Caco-2 (cell line): ENCODE measurements at regions not wholly inside any gene's neighbourhood (a gene's known extent, or its start where the extent isn't known, plus 50 kb on each side); places are given as distances from the start of the nearest gene placed in this dataset.

Experiments
- BruUV-seq: library from RNA; stranded (reverse); fragments of 400-500 nt; replicated peaks from 2 replicates; lab custom pipeline; 2021; lab: Mats Ljungman, UMichigan
- CTCF ChIA-PET: fragments of 300-600 bp; sonication (Branson Sonifier 250); formaldehyde crosslinking; loops from one replicate; lab custom pipeline; 2022; ENCODE audit warnings: antibody characterized with exemption; lab: Charles Lee
- POLR2A ChIA-PET: fragments of 300-600 bp; sonication (Branson Sonifier 250); formaldehyde crosslinking; loops from one replicate; lab custom pipeline; 2022; ENCODE audit warnings: antibody characterized with exemption; lab: Charles Lee
- DNase-seq, 2 experiments: peaks; one replicate each; pipeline versions ENCODE4 v3.0.0 to v3.0.0-alpha.2; 2020 to 2022
- H3K27me3 ChIP-seq: replicated peaks from 2 replicates; pipeline ENCODE4 v1.6.0; 2011; ENCODE audit warnings: low read length; ENCODE audit not compliant: control insufficient read depth, insufficient read depth
- H3K36me3 ChIP-seq: 2 replicates; pipeline ENCODE4 v1.5.1; 2011; ENCODE audit warnings: low read length; ENCODE audit not compliant: control insufficient read depth, insufficient read depth
- H3K4me1 ChIP-seq: fragments of 250-450 bp; sonication (Bioruptor Pico); 2 replicates; pipeline ENCODE4 v1.5.1; 2020; ENCODE audit warnings: mild to moderate bottlenecking
- H3K4me3 ChIP-seq: 2 replicates; pipeline ENCODE4 v1.5.1; 2011; ENCODE audit warnings: low read depth, mild to moderate bottlenecking, control low read depth, low read length
- H3K9me3 ChIP-seq: fragments of 250-450 bp; sonication (Bioruptor Pico); 2 replicates; pipeline ENCODE4 v1.5.1; 2020; ENCODE audit warnings: mild to moderate bottlenecking, moderate library complexity
- H3K27ac Mint-ChIP-seq: one replicate; pipeline ENCODE4 v1.8.0; 2022; ENCODE audit warnings: mixed read lengths; ENCODE audit not compliant: unreplicated experiment
- H3K27me3 Mint-ChIP-seq: one replicate; pipeline ENCODE4 v1.8.0; 2022; ENCODE audit warnings: mixed read lengths; ENCODE audit not compliant: insufficient read depth, unreplicated experiment
- H3K36me3 Mint-ChIP-seq: one replicate; pipeline ENCODE4 v1.8.0; 2022; ENCODE audit warnings: mild to moderate bottlenecking, mixed read lengths; ENCODE audit not compliant: insufficient read depth, unreplicated experiment
- H3K4me1 Mint-ChIP-seq: one replicate; pipeline ENCODE4 v1.8.0; 2022; ENCODE audit warnings: low read depth, mixed read lengths; ENCODE audit not compliant: unreplicated experiment
- H3K4me3 Mint-ChIP-seq: one replicate; pipeline ENCODE4 v1.8.0; 2022; ENCODE audit warnings: mild to moderate bottlenecking, moderate library complexity, mixed read lengths; ENCODE audit not compliant: unreplicated experiment
- H3K9me3 Mint-ChIP-seq: one replicate; pipeline ENCODE4 v1.8.0; 2022; ENCODE audit warnings: mixed read lengths; ENCODE audit not compliant: unreplicated experiment
- intact Hi-C: fragments of 100-400 bp; cut with micrococcal nuclease; formaldehyde crosslinking; loops from one replicate; pipeline ENCODE4 v1.10.0; 2022; ENCODE audit not compliant: unreplicated experiment
- TF ChIP-seq, protein P1 (sequence below), 2 experiments: fragments of 200-600 bp in 1 of 2; IDR thresholded peaks; 1 replicate in 1 of 2; 2 replicates in 1 of 2; pipeline versions ENCODE4 v1.5.1 to v1.8.0; 2011 to 2022; ENCODE audit warnings: antibody characterized with exemption in 1 of 2, control low read depth in 1 of 2, inconsistent platforms in 1 of 2, low read depth in 1 of 2, low read length in 1 of 2, mild to moderate bottlenecking in 1 of 2, moderate library complexity in 1 of 2; ENCODE audit not compliant: insufficient read depth in 1 of 2, severe bottlenecking in 1 of 2, unreplicated experiment in 1 of 2

DNA sequence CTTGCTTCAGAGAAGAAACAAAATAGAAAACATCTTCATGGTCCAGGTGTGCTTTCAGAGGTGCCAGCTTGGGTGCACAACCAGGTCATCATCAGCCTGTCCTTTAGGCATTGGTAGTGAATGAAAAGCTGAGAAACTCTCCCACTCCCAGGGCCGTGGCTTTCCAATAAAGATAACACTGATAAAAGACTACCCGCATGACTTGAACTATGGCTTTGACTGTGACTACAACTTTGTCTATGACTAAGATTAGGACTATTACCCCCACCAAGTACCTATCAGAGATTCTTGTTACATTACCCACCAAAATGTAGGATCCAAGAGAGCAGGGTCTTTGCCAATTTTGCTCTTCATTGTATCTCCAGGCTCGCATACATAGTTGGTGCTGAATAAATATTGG is 115.2 kb downstream of the EDEM1 start:
- Histone ChIP-seq H3K27me3 (no peaks in the 10 kb centered on the region), H3K4me1 (peaks cover 44% of the 10 kb centered on the region), H3K36me3 (no peaks in the 10 kb centered on the region), H3K9me3 (no peaks in the 10 kb centered on the region), H3K4me3 (no peak overlapping the region)
- no TSS peak for BruUV-seq
- CTCF ChIA-PET: no interaction called here
- TF ChIP-seq, protein P1, sequence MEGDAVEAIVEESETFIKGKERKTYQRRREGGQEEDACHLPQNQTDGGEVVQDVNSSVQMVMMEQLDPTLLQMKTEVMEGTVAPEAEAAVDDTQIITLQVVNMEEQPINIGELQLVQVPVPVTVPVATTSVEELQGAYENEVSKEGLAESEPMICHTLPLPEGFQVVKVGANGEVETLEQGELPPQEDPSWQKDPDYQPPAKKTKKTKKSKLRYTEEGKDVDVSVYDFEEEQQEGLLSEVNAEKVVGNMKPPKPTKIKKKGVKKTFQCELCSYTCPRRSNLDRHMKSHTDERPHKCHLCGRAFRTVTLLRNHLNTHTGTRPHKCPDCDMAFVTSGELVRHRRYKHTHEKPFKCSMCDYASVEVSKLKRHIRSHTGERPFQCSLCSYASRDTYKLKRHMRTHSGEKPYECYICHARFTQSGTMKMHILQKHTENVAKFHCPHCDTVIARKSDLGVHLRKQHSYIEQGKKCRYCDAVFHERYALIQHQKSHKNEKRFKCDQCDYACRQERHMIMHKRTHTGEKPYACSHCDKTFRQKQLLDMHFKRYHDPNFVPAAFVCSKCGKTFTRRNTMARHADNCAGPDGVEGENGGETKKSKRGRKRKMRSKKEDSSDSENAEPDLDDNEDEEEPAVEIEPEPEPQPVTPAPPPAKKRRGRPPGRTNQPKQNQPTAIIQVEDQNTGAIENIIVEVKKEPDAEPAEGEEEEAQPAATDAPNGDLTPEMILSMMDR (IDR thresholded peaks at IDR 0.05; ENCODE audit: insufficient read depth in 1 of 2, low read depth in 1 of 2, low read length in 1 of 2, severe bottlenecking in 1 of 2, unreplicated experiment in 1 of 2): no peak
- POLR2A ChIA-PET: no interaction called here
- Mint-ChIP-seq H3K36me3 (no peaks in the 10 kb centered on the region), H3K27ac (no peak overlapping the region), H3K9me3 (no peaks in the 10 kb centered on the region), H3K4me1 (peaks cover 39% of the 10 kb centered on the region), H3K4me3 (no peak overlapping the region), H3K27me3 (no peaks in the 10 kb centered on the region)
- DNase-seq: no peak
- intact Hi-C loops: loop anchor here (5.0 to 10.0 kb wide), 3 partner anchors 165 to 782 kb away; no protein-coding TSS in a partner anchor

DNA sequence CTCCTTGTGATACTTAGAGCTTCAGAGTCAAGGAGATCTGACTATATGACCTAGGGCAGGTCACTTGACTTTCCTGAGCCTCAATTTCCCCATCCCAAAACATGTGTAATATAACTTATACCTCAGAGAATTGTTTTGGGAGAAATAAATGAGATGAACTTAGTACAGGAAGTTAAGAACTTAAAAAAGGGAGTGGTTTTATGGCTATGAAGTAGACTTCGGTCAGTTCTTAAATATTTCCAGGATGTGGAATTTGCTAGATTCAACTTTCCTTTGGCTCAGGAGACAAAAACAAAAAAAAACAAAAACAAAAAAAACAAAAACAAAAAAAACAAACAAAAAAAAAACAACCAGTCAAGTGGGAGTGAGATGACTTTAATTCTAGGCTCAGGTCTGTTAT is 116.7 kb downstream of the EDEM1 start:
- BruUV-seq: no TSS peak
- no peak for DNase-seq
- CTCF ChIA-PET: no interaction called here
- Histone ChIP-seq H3K36me3 (no peaks in the 10 kb centered on the region), H3K4me3 (no peak overlapping the region), H3K9me3 (no peaks in the 10 kb centered on the region), H3K27me3 (no peaks in the 10 kb centered on the region), H3K4me1 (peaks cover 35% of the 10 kb centered on the region)
- H3K27ac Mint-ChIP-seq: peak overlapping the region; percentile 58
- POLR2A ChIA-PET: no interaction called here
- H3K27me3 Mint-ChIP-seq: no peaks in the 10 kb centered on the region
- H3K4me1 Mint-ChIP-seq: peaks cover 26% of the 10 kb centered on the region
- no peaks in the 10 kb centered on the region for H3K9me3 Mint-ChIP-seq
- H3K4me3 Mint-ChIP-seq: no peak overlapping the region
- no peaks in the 10 kb centered on the region for H3K36me3 Mint-ChIP-seq
- intact Hi-C loops: loop anchor here (2.0 to 10.0 kb wide), 6 partner anchors 77 to 781 kb away; no protein-coding TSS in a partner anchor
- TF ChIP-seq, protein P1 (IDR thresholded peaks at IDR 0.05; ENCODE audit: insufficient read depth in 1 of 2, low read depth in 1 of 2, low read length in 1 of 2, severe bottlenecking in 1 of 2, unreplicated experiment in 1 of 2): no peak

DNA sequence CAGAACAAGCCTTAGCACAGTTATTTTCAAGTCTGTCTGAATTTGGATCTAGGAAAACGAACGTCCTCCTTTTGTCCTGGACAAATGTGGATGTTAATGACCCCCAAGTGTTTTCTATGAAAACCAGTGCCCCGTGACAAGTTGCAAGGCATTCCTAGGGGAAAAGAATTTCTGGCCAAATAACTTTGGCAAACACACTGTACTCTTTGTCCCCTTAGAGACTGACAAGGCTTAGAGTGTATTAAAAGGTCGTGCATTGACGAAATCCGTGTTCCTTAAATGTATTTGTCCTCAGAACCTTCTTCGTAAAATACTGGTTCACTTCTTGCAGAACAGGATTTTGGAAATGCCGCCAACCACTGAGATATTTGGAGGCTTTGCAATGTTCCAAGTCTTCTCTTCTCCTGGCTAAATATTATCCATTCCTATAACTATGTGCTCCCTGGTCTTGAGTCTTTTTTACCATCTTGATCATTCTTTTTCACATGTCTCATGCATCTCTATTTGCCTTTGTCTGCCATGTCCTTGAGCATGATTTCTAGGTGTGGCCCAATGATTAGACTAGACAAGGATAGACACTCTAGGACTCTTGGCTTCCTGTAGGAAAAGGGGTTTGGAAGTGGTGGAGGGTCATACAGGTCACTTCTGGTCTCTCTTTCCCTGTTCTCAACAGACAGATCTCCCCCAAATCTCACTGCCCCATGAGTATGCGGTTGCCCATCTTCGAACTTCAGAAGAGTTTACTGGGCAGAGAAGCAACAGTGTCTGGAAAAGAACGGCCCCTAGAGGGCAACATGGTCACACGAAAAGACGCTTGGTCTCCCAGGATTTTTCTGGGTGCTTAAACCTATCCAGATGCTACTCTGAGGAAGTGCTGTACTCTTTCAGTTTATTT is 117.5 kb downstream of the EDEM1 start:
- Histone ChIP-seq H3K4me3 (no peak overlapping the region), H3K27me3 (no peaks in the 10 kb centered on the region), H3K36me3 (no peaks in the 10 kb centered on the region), H3K4me1 (peaks cover 27% of the 10 kb centered on the region), H3K9me3 (no peaks in the 10 kb centered on the region)
- BruUV-seq: no TSS peak
- intact Hi-C loops: loop anchor here (1.0 to 10.0 kb wide), 13 partner anchors 27 to 1494 kb away; no protein-coding TSS in a partner anchor
- ChIA-PET POLR2A (no interaction called here), CTCF (no interaction called here)
- peak overlapping the region; percentile 58 for H3K27ac Mint-ChIP-seq
- H3K36me3 Mint-ChIP-seq: no peaks in the 10 kb centered on the region
- peaks cover 5% of the 10 kb centered on the region for H3K9me3 Mint-ChIP-seq
- no peaks in the 10 kb centered on the region for H3K27me3 Mint-ChIP-seq
- peak overlapping the region; percentile 16 for H3K4me3 Mint-ChIP-seq
- peaks cover 18% of the 10 kb centered on the region for H3K4me1 Mint-ChIP-seq
- TF ChIP-seq, protein P1 (IDR thresholded peaks at IDR 0.05; ENCODE audit: insufficient read depth in 1 of 2, low read depth in 1 of 2, low read length in 1 of 2, severe bottlenecking in 1 of 2, unreplicated experiment in 1 of 2): peak; percentile 69 to 81
- DNase-seq: peak; percentile 55 to 76
